Keratinocyte (primary cell): ENCODE measurements at regions not wholly inside any gene's neighbourhood (a gene's known extent, or its start where the extent isn't known, plus 50 kb on each side); places are given as distances from the start of the nearest gene placed in this dataset.

Source experiments
- DNase-seq: peaks from one replicate; pipeline ENCODE4 v3.0.0-alpha.2; 2011; ENCODE audit warnings: low read depth, missing footprints, low spot score
- FAIRE-seq: peaks from 2 replicates; lab custom pipeline; 2011; peaks lifted over from hg19 to GRCh38; lab: Jason Lieb, UNC
- H2AFZ ChIP-seq: 2 replicates; pipeline ENCODE4 v1.6.0; 2012; ENCODE audit warnings: low read length, control low read depth, inconsistent platforms; ENCODE audit not compliant: control insufficient read depth
- H3K27ac ChIP-seq: 2 replicates; pipeline ENCODE4 v1.5.1; 2011; ENCODE audit warnings: low read length; ENCODE audit not compliant: control insufficient read depth, insufficient read depth
- H3K27me3 ChIP-seq: 3 replicates; pipeline ENCODE4 v1.6.0; 2011; ENCODE audit warnings: low read length; ENCODE audit not compliant: control insufficient read depth, insufficient read depth; ENCODE audit errors: extremely low read depth
- H3K36me3 ChIP-seq, 2 experiments: 2 replicates in 1 of 2; 3 replicates in 1 of 2; pipeline ENCODE4 v1.5.1; 2011; ENCODE audit warnings: low read length in 2 of 2, mild to moderate bottlenecking in 1 of 2; ENCODE audit not compliant: control insufficient read depth in 2 of 2, insufficient read depth in 2 of 2; ENCODE audit errors: extremely low read depth in 1 of 2
- H3K4me1 ChIP-seq: 3 replicates; pipeline ENCODE4 v1.5.1; 2011; ENCODE audit warnings: low read length; ENCODE audit not compliant: control insufficient read depth, insufficient read depth; ENCODE audit errors: extremely low read depth
- H3K4me2 ChIP-seq: 3 replicates; pipeline ENCODE4 v1.6.0; 2011; ENCODE audit warnings: low read depth, low read length; ENCODE audit not compliant: control insufficient read depth, insufficient read depth; ENCODE audit errors: extremely low read depth
- H3K4me3 ChIP-seq, 3 experiments: fragments of 200-600 bp in 1 of 3; sonication (generic) in 1 of 3; 2 replicates in 2 of 3; 3 replicates in 1 of 3; pipeline ENCODE4 v1.5.1; 2011 to 2016; ENCODE audit warnings: low read length in 3 of 3, mild to moderate bottlenecking in 3 of 3, control low read depth in 2 of 3, inconsistent platforms in 1 of 3, low read depth in 1 of 3, mixed read lengths in 1 of 3, mixed run types in 1 of 3, moderate library complexity in 1 of 3; ENCODE audit not compliant: control insufficient read depth in 2 of 3, insufficient read depth in 2 of 3; ENCODE audit errors: extremely low read depth in 1 of 3
- H3K79me2 ChIP-seq: 2 replicates; pipeline ENCODE4 v1.6.0; 2012; ENCODE audit warnings: low read length; ENCODE audit not compliant: control insufficient read depth, insufficient read depth
- H3K9ac ChIP-seq: 3 replicates; pipeline ENCODE4 v1.6.0; 2011; ENCODE audit warnings: low read length; ENCODE audit not compliant: control insufficient read depth, insufficient read depth; ENCODE audit errors: extremely low read depth
- H3K9me1 ChIP-seq: 3 replicates; pipeline ENCODE4 v1.6.0; 2011; ENCODE audit warnings: low read length; ENCODE audit not compliant: control insufficient read depth, insufficient read depth; ENCODE audit errors: extremely low read depth
- H3K9me3 ChIP-seq: 2 replicates; pipeline ENCODE4 v1.5.1; 2012; ENCODE audit warnings: low read depth, low read length; ENCODE audit not compliant: control insufficient read depth
- H4K20me1 ChIP-seq: 3 replicates; pipeline ENCODE4 v1.6.0; 2011; ENCODE audit warnings: low read length; ENCODE audit not compliant: control insufficient read depth, insufficient read depth; ENCODE audit errors: extremely low read depth
- CTCF ChIP-seq, 3 experiments: IDR thresholded peaks in 1 of 3; conservative IDR thresholded peaks in 1 of 3; optimal IDR thresholded peaks in 1 of 3; 2 replicates in 2 of 3; 3 replicates in 1 of 3; pipeline versions ENCODE3 to v1.5.1; 2011; ENCODE audit warnings: low read length in 3 of 3, mild to moderate bottlenecking in 3 of 3, moderate library complexity in 2 of 3, control low read depth in 1 of 3, inconsistent platforms in 1 of 3; ENCODE audit not compliant: insufficient read depth in 2 of 3; ENCODE audit errors: extremely low read depth in 1 of 3
- EZH2 ChIP-seq: IDR thresholded peaks from one replicate; pipeline ENCODE4 v1.6.1; 2012; ENCODE audit warnings: inconsistent platforms, mild to moderate bottlenecking, low read length, moderate library complexity
- dilution Hi-C: fragments of 300-500 bp; cut with MboI; formaldehyde crosslinking; loops from one replicate; pipeline ENCODE4 v1.7.0; 2020; ENCODE audit warnings: low sequenced_read_pairs; ENCODE audit not compliant: extremely low pct_ligation_motif_present

DNA sequence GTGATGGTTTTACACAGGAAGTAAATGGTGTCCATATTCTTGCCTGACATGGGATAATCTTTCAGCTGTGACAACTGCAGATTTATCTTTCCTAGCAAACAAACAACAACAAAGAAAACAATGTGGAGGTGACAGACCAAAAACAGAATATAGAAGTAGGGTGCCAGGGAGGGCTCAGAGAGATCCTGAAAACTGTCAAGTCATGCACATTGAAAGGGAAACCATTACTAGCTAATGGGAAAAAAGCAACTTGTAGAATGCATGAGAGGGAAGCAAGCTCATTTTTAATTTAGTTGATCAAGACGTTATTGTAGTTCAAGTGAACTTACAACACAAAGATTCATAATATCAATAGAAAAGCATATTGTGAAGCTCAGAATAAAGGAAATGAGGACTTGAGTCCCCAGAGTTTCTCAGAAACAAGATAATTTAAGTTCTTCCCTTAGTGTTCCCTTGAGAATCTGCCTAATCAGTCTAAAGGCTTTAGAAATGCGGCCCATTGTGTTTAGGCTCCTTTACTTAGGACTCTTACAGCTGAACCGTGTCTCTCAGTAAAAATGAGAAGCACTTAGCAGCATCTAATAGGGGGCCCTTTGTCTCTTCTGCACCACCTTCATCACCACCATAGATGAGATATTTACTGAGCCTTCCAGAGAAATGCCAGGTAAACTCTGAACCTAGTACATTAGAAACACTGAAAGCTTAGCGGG, 115.6 kb upstream of the CADPS start:
- H3K9ac ChIP-seq = no peak overlapping the region
- no peaks in the 10 kb centered on the region for H3K36me3 ChIP-seq
- DNase-seq (no peak), FAIRE-seq (no peak)
- no peaks in the 10 kb centered on the region for H3K79me2 ChIP-seq
- dilution Hi-C loops = no loop called here
- H3K4me2 ChIP-seq = no peak overlapping the region
- H4K20me1 ChIP-seq = no peaks in the 10 kb centered on the region
- TF ChIP-seq EZH2 (no peak), CTCF (optimal IDR thresholded peaks at IDR 0.05 in 1 of 3, IDR thresholded peaks at IDR 0.05 in 1 of 3, conservative IDR thresholded peaks at IDR 0.05 in 1 of 3; ENCODE audit: extremely low read depth in 1 of 3, insufficient read depth in 2 of 3, low read length in 3 of 3) (no peak)
- no peak overlapping the region for H3K4me3 ChIP-seq
- no peaks in the 10 kb centered on the region for H3K9me1 ChIP-seq
- no peak overlapping the region for H2AFZ ChIP-seq
- no peaks in the 10 kb centered on the region for H3K9me3 ChIP-seq
- no peaks in the 10 kb centered on the region for H3K27me3 ChIP-seq
- H3K27ac ChIP-seq = no peak overlapping the region
- no peaks in the 10 kb centered on the region for H3K4me1 ChIP-seq

GRCh38 chr3:62992520-62992919, 117.3 kb upstream of the CADPS start:
- Histone ChIP-seq H4K20me1 (no peaks in the 10 kb centered on the region), H2AFZ (no peak overlapping the region), H3K27me3 (no peaks in the 10 kb centered on the region), H3K9me3 (no peaks in the 10 kb centered on the region), H3K4me2 (no peak overlapping the region), H3K9me1 (no peaks in the 10 kb centered on the region), H3K4me1 (no peaks in the 10 kb centered on the region), H3K9ac (no peak overlapping the region), H3K36me3 (no peaks in the 10 kb centered on the region), H3K79me2 (no peaks in the 10 kb centered on the region), H3K4me3 (no peak overlapping the region), H3K27ac (no peak overlapping the region)
- DNase-seq (no peak), FAIRE-seq (no peak)
- TF ChIP-seq CTCF (optimal IDR thresholded peaks at IDR 0.05 in 1 of 3, IDR thresholded peaks at IDR 0.05 in 1 of 3, conservative IDR thresholded peaks at IDR 0.05 in 1 of 3; ENCODE audit: extremely low read depth in 1 of 3, insufficient read depth in 2 of 3, low read length in 3 of 3) (no peak), EZH2 (no peak)
- dilution Hi-C loops = no loop called here
